Right lobe of liver (tissue), 6 donors: ENCODE measurements at regions not wholly inside any gene's neighbourhood (a gene's known extent, or its start where the extent isn't known, plus 50 kb on each side); places are given as distances from the start of the nearest gene placed in this dataset.
"Not testable (repeated sequence)": the region's sequence is repeated elsewhere in the genome, so short reads cannot be mapped to it uniquely, and the experiment has no call there.

ENCODE experiments used
- ATAC-seq, 4 donors: fragments of 200-7000 bp; cut with Tn5 transposase; one replicate each; pipeline ENCODE4 v1.9.1; 2020; ENCODE audit warnings: mild to moderate bottlenecking in 4 of 4, moderate library complexity in 4 of 4
- DNase-seq, 3 donors: peaks; one replicate each; pipeline ENCODE4 v3.0.0-alpha.2; 2020
- H3K27ac ChIP-seq, 3 donors: fragments of 200-600 bp; one replicate each; pipeline ENCODE4 v1.8.0; 2022
- H3K27me3 ChIP-seq, 2 donors: fragments of 200-600 bp; one replicate each; pipeline ENCODE4 v1.8.0; 2022
- H3K36me3 ChIP-seq, 4 donors: fragments of 200-600 bp; sonication (generic) in 1 of 4; one replicate each; pipeline versions ENCODE4 v1.5.1 to v1.8.0; 2017 to 2022; ENCODE audit warnings: control low read depth in 1 of 4
- H3K4me1 ChIP-seq, 4 donors: fragments of 200-600 bp; sonication (generic) in 1 of 4; one replicate each; pipeline versions ENCODE4 v1.5.1 to v1.8.0; 2017 to 2022; ENCODE audit warnings: control low read depth in 1 of 4
- H3K4me3 ChIP-seq, 3 donors: fragments of 200-600 bp; one replicate each; pipeline ENCODE4 v1.8.0; 2022
- H3K9me3 ChIP-seq, 4 donors: fragments of 200-600 bp; sonication (generic) in 1 of 4; one replicate each; pipeline versions ENCODE4 v1.5.1 to v1.8.0; 2017 to 2022; ENCODE audit warnings: control low read depth in 1 of 4
- POLR2A ChIP-seq: fragments of 450-650 bp; IDR thresholded peaks from one replicate; pipeline ENCODE4 v1.6.1; 2017; ENCODE audit warnings: antibody characterized with exemption, mild to moderate bottlenecking
- WGBS: methylation state at CpG from one replicate; pipeline ENCODE4 v1.1.6; 2018; ENCODE audit warnings: low coverage, low lambda C conversion rate; ENCODE audit not compliant: insufficient coverage; ENCODE audit errors: missing lambda C conversion rate; 5-methylcytosine and 5-hydroxymethylcytosine counted together
- intact Hi-C, 2 donors: fragments of 100-400 bp; cut with DNase I; formaldehyde crosslinking; loops; one replicate each; pipeline versions ENCODE4 v1.11.2 to v1.14.1; 2022
- TF ChIP-seq, protein P1 (sequence below), 4 donors: fragments of 200-600 bp in 3 of 4; fragments of 450-650 bp in 1 of 4; IDR thresholded peaks; one replicate each; pipeline versions ENCODE4 v1.5.1 to v1.8.0; 2016 to 2022; ENCODE audit warnings: antibody characterized with exemption in 4 of 4, mild to moderate bottlenecking in 2 of 4
- donor health status: DM: no; HTN: yes; CAD: no.
- donor health status: DM: no; HTN: no; CAD: no.
- donor health status: DM: no; HTN: no; CAD: no.
- donor health status: DM: no; HTN: yes; CAD: no.
- donor health status: DM: no; HTN: yes; CAD: no.

DNA sequence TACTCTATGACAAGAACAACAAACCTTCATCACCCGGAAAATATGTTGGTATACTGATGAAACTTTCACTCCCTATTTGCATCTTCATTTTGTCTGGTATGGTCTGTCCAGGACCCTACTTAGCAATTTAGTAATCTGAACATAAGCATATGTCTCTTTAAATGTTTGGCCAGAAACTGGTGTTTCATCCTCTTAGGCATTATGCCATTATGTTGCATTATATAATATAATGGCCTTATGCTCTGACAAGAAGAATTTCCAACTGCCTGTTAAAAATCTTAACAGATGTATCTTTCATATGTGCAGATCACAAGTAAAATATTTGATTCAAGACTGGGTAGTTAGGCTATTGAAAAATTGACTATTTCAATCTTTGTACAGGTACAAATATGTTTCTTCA, 610.6 kb upstream of the PRR20A start:
- no peak overlapping the region for H3K27ac ChIP-seq
- no peak for DNase-seq
- TF ChIP-seq, protein P1, sequence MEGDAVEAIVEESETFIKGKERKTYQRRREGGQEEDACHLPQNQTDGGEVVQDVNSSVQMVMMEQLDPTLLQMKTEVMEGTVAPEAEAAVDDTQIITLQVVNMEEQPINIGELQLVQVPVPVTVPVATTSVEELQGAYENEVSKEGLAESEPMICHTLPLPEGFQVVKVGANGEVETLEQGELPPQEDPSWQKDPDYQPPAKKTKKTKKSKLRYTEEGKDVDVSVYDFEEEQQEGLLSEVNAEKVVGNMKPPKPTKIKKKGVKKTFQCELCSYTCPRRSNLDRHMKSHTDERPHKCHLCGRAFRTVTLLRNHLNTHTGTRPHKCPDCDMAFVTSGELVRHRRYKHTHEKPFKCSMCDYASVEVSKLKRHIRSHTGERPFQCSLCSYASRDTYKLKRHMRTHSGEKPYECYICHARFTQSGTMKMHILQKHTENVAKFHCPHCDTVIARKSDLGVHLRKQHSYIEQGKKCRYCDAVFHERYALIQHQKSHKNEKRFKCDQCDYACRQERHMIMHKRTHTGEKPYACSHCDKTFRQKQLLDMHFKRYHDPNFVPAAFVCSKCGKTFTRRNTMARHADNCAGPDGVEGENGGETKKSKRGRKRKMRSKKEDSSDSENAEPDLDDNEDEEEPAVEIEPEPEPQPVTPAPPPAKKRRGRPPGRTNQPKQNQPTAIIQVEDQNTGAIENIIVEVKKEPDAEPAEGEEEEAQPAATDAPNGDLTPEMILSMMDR (IDR thresholded peaks at IDR 0.05) = no peak
- no peak for TF ChIP-seq POLR2A
- no peaks in the 10 kb centered on the region for H3K36me3 ChIP-seq
- H3K9me3 ChIP-seq = no peaks in the 10 kb centered on the region
- no peak overlapping the region for H3K4me3 ChIP-seq
- intact Hi-C loops = no loop called here
- H3K27me3 ChIP-seq = no peaks in the 10 kb centered on the region
- 65% methylated on average over 1 of the region's 1 CpG for WGBS
- ATAC-seq = no peak
- H3K4me1 ChIP-seq = no peaks in the 10 kb centered on the region

DNA sequence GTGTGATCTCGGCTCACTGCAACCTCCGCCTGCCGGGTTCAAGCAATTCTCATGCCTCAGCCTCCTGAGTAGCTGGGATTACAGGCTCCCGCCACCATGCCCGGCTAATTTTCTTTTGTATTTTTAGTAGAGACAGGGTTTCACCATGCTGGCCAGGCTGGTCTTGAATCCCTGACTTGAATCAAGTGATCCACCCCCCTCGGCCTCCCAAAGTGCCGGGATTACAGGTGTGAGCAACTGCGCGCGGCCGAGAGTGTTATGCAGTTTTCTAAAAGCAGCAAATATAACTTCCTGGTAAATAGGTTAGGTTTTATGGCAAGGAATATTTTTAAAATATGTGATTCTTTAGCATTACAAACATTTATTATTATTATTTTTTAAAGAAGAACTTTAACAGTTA, 592.8 kb upstream of the PRR20A start:
- DNase-seq, H3K9me3 ChIP-seq, H3K27me3 ChIP-seq, H3K27ac ChIP-seq, H3K36me3 ChIP-seq, H3K4me3 ChIP-seq, H3K4me1 ChIP-seq, ATAC-seq, intact Hi-C loops: not testable (repeated sequence)
- 79% methylated on average over 7 of the region's 11 CpGs for WGBS

DNA sequence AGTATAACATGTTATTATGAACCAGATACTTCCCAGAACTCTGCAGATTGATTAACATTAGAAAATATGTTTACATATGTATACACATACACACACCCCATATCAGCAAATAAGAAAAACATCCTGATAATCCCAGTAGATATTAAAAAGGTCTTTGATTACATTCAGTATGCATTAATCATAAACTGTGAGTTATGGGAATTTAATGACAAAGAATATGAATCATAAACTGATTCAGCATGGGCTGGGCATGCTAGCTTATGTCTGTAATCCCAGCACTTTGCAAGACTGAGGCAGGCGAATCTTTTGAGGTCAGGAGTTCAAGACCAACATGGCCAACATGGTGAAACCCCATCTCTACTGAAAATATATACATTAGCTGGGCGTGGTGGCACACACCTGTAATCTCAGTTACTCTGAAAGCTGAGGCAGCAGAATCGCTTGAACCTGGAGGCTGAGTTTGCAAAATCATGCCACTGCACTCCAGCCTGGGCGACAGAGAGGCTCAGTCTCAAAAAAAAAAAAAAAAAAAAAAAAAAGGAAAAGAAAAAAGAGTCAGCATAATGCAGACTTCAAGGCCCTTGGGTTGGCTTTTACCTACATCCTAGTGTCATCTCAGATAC, 581.9 kb upstream of the PRR20A start:
- Histone ChIP-seq H3K9me3 (no peaks in the 10 kb centered on the region), H3K36me3 (no peaks in the 10 kb centered on the region), H3K4me3 (no peak overlapping the region), H3K27ac (no peak overlapping the region), H3K4me1 (no peaks in the 10 kb centered on the region), H3K27me3 (no peaks in the 10 kb centered on the region)
- ATAC-seq (no peak), DNase-seq (no peak)
- intact Hi-C loops = no loop called here
- no peak for TF ChIP-seq POLR2A
- TF ChIP-seq, protein P1 (IDR thresholded peaks at IDR 0.05) = no peak
- 53% methylated on average over 3 of the region's 4 CpGs for WGBS

DNA sequence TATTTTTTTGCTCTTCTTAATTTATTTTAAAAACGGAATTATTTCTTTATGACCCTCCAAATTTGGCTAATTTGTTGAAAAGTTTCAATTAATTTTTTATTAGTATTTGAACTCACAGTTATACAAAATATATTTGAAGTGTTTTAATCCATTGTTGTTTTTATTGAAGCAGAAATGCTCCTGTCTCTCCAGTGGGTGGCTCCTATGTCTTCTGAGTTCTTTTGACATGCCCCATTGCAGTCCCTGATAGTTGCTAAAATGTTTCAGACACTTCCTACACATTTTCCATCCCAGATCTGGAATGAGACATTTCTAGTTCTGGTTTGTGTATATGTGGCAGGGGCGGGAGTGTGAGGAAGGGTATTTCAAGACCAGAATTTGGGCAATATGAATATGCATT, 579.4 kb upstream of the PRR20A start:
- Histone ChIP-seq H3K4me1 (no peaks in the 10 kb centered on the region), H3K36me3 (no peaks in the 10 kb centered on the region), H3K4me3 (no peak overlapping the region), H3K9me3 (no peaks in the 10 kb centered on the region), H3K27ac (no peak overlapping the region), H3K27me3 (no peaks in the 10 kb centered on the region)
- DNase-seq (no peak), ATAC-seq (no peak)
- 42% methylated on average over 2 of the region's 2 CpGs for WGBS
- intact Hi-C loops = no loop called here
- TF ChIP-seq POLR2A = no peak
- TF ChIP-seq, protein P1 (IDR thresholded peaks at IDR 0.05) = no peak

DNA sequence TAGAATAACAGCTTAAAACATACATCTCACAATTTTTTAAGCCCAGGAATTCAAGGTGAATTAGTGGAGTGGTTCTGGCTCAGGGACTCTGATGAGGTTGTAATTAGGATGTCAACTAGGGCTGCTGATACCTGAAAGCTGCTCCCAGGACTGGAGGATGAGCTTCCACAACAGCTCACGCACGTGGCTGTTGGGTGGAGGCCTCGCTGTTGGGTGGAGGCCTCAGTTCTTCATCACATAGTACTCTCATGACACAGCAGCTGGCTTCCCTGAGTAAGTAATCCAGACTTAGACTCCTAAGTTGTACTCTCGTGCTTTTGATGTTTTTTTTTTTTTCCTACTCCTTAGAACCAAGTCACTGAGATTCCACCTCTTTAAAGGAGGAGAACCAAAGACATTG, 577.1 kb upstream of the PRR20A start:
- Histone ChIP-seq H3K4me3 (no peak overlapping the region), H3K36me3 (no peaks in the 10 kb centered on the region), H3K4me1 (no peaks in the 10 kb centered on the region), H3K27ac (no peak overlapping the region), H3K9me3 (no peaks in the 10 kb centered on the region), H3K27me3 (no peaks in the 10 kb centered on the region)
- intact Hi-C loops = no loop called here
- no peak for DNase-seq
- no peak for TF ChIP-seq POLR2A
- TF ChIP-seq, protein P1 (IDR thresholded peaks at IDR 0.05) = no peak
- no peak for ATAC-seq
- 60% methylated on average over 1 of the region's 4 CpGs for WGBS
